NT2/D1 (cell line): ENCODE measurements at regions not wholly inside any gene's neighbourhood (a gene's known extent, or its start where the extent isn't known, plus 50 kb on each side); places are given as distances from the start of the nearest gene placed in this dataset.

Source experiments
- SUZ12 ChIP-seq: IDR thresholded peaks from 2 replicates; pipeline ENCODE4 v1.6.1; 2011; ENCODE audit not compliant: insufficient read length, insufficient read depth; ENCODE audit errors: extremely low read depth
- YY1 ChIP-seq: IDR thresholded peaks from 2 replicates; pipeline ENCODE4 v1.6.1; 2011; ENCODE audit not compliant: insufficient read length, insufficient read depth
- ZNF274 ChIP-seq: IDR thresholded peaks from 2 replicates; pipeline ENCODE4 v1.6.1; 2011; ENCODE audit warnings: mild to moderate bottlenecking, low read depth, low read length

DNA sequence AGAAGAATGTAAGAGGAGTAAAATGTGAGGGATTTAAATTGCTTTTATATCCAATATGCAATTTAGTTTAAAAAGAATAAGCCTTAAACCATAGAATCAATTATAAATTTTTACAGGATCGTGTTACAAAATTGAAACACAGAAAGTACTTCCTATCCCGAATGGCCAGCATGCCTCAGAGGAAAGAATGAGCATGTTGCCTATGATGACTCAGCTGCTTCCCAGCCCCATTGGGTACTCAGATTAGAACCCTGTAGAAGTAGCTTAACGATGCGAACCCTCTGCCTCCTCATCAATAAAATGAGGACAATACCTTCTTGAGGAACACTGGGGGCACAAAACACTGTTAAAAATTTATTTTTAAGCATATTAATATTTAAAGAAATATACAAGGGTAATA lies 113.4 kb upstream of the CDK1 start:
- TF ChIP-seq SUZ12, result no peak
- no peak for TF ChIP-seq ZNF274
- no peak for TF ChIP-seq YY1
